ENCODE measurements at regions not wholly inside any gene's neighbourhood (a gene's known extent, or its start where the extent isn't known, plus 50 kb on each side); places are given as distances from the start of the nearest gene placed in this dataset.

- Mint-ChIP-seq H3K9me3 (ENCODE audit: unreplicated experiment) (peaks cover 4% of the 10 kb centered on the region), H3K36me3 (ENCODE audit: low read depth, unreplicated experiment) (no peaks in the 10 kb centered on the region), H3K4me1 (ENCODE audit: low read depth, unreplicated experiment) (peaks cover 35% of the 10 kb centered on the region), H3K27me3 (ENCODE audit: low read depth, unreplicated experiment) (no peaks in the 10 kb centered on the region), H3K27ac (ENCODE audit: unreplicated experiment) (peak overlapping the region; percentile 79), H3K4me3 (ENCODE audit: unreplicated experiment) (no peak overlapping the region)
- Histone ChIP-seq H2AFZ (ENCODE audit: low read depth, low read length) (no peak overlapping the region), H3K9me3 (ENCODE audit: insufficient read depth, low read depth, low read length) (no peaks in the 10 kb centered on the region), H3K4me3 (ENCODE audit: insufficient read depth, low read depth, low read length) (no peak overlapping the region), H3K79me2 (ENCODE audit: insufficient read depth, low read length) (no peaks in the 10 kb centered on the region), H3K27me3 (ENCODE audit: insufficient read depth, low read length) (no peaks in the 10 kb centered on the region), H4K20me1 (ENCODE audit: insufficient read depth, low read length) (no peaks in the 10 kb centered on the region), H3K36me3 (ENCODE audit: insufficient read depth, low read length) (no peaks in the 10 kb centered on the region), H3K9ac (ENCODE audit: low read length) (no peak overlapping the region), H3K4me1 (ENCODE audit: insufficient read depth, low read length) (peaks cover 13% of the 10 kb centered on the region), H3K4me2 (ENCODE audit: low read length) (peak overlapping the region; percentile 58), H3K27ac (ENCODE audit: low read depth, low read length) (peak overlapping the region; percentile 44)
- DNase-seq (ENCODE audit: low read depth) (no peak), FAIRE-seq (no peak)
- TF ChIP-seq CTCF (IDR thresholded peaks at IDR 0.05; ENCODE audit: insufficient read depth, low read depth, low read length) (no peak), EZH2 (IDR thresholded peaks at IDR 0.05; ENCODE audit: insufficient read depth, low read length) (no peak)
Observed at GRCh38 chr10:121092720-121093095, 241.5 kb downstream of the WDR11 start.

- peaks cover 13% of the 10 kb centered on the region for H3K4me1 ChIP-seq (ENCODE audit: insufficient read depth, low read length)
- peak overlapping the region; percentile 59 for H2AFZ ChIP-seq (ENCODE audit: low read depth, low read length)
- no peak for TF ChIP-seq CTCF (IDR thresholded peaks at IDR 0.05; ENCODE audit: insufficient read depth, low read depth, low read length)
- TF ChIP-seq EZH2 (IDR thresholded peaks at IDR 0.05; ENCODE audit: insufficient read depth, low read length), result no peak
- H3K36me3 ChIP-seq (ENCODE audit: insufficient read depth, low read length), result no peaks in the 10 kb centered on the region
- peak overlapping the region; percentile 90 for H3K27ac Mint-ChIP-seq (ENCODE audit: unreplicated experiment)
- FAIRE-seq, result no peak
- no peaks in the 10 kb centered on the region for H3K27me3 Mint-ChIP-seq (ENCODE audit: low read depth, unreplicated experiment)
- H3K4me3 ChIP-seq (ENCODE audit: insufficient read depth, low read depth, low read length), result no peak overlapping the region
- no peak overlapping the region for H3K4me3 Mint-ChIP-seq (ENCODE audit: unreplicated experiment)
- peaks cover 4% of the 10 kb centered on the region for H3K9me3 Mint-ChIP-seq (ENCODE audit: unreplicated experiment)
- no peaks in the 10 kb centered on the region for H3K79me2 ChIP-seq (ENCODE audit: insufficient read depth, low read length)
- H3K4me1 Mint-ChIP-seq (ENCODE audit: low read depth, unreplicated experiment), result peaks cover 39% of the 10 kb centered on the region
- H3K9me3 ChIP-seq (ENCODE audit: insufficient read depth, low read depth, low read length), result no peaks in the 10 kb centered on the region
- H3K27me3 ChIP-seq (ENCODE audit: insufficient read depth, low read length), result no peaks in the 10 kb centered on the region
- peak; percentile 90 for DNase-seq (ENCODE audit: low read depth)
- H4K20me1 ChIP-seq (ENCODE audit: insufficient read depth, low read length), result no peaks in the 10 kb centered on the region
- no peak overlapping the region for H3K9ac ChIP-seq (ENCODE audit: low read length)
- peak overlapping the region; percentile 54 for H3K27ac ChIP-seq (ENCODE audit: low read depth, low read length)
- no peaks in the 10 kb centered on the region for H3K36me3 Mint-ChIP-seq (ENCODE audit: low read depth, unreplicated experiment)
- peak overlapping the region; percentile 12 for H3K4me2 ChIP-seq (ENCODE audit: low read length)
Observed at GRCh38 chr10:121096617-121097431, 245.7 kb downstream of the WDR11 start.

GRCh38 chr10:121098211-121098610 lies 247.0 kb downstream of the WDR11 start:
- Mint-ChIP-seq H3K36me3 (ENCODE audit: low read depth, unreplicated experiment) (no peaks in the 10 kb centered on the region), H3K27me3 (ENCODE audit: low read depth, unreplicated experiment) (no peaks in the 10 kb centered on the region), H3K27ac (ENCODE audit: unreplicated experiment) (peak overlapping the region; percentile 62), H3K4me3 (ENCODE audit: unreplicated experiment) (no peak overlapping the region), H3K9me3 (ENCODE audit: unreplicated experiment) (peaks cover 4% of the 10 kb centered on the region), H3K4me1 (ENCODE audit: low read depth, unreplicated experiment) (peaks cover 31% of the 10 kb centered on the region)
- no peak for FAIRE-seq
- Histone ChIP-seq H4K20me1 (ENCODE audit: insufficient read depth, low read length) (no peaks in the 10 kb centered on the region), H3K9ac (ENCODE audit: low read length) (no peak overlapping the region), H3K4me2 (ENCODE audit: low read length) (no peak overlapping the region), H3K79me2 (ENCODE audit: insufficient read depth, low read length) (no peaks in the 10 kb centered on the region), H3K36me3 (ENCODE audit: insufficient read depth, low read length) (no peaks in the 10 kb centered on the region), H3K27ac (ENCODE audit: low read depth, low read length) (no peak overlapping the region), H2AFZ (ENCODE audit: low read depth, low read length) (no peak overlapping the region), H3K4me1 (ENCODE audit: insufficient read depth, low read length) (peaks cover 5% of the 10 kb centered on the region), H3K4me3 (ENCODE audit: insufficient read depth, low read depth, low read length) (no peak overlapping the region), H3K9me3 (ENCODE audit: insufficient read depth, low read depth, low read length) (no peaks in the 10 kb centered on the region), H3K27me3 (ENCODE audit: insufficient read depth, low read length) (no peaks in the 10 kb centered on the region)
- DNase-seq (ENCODE audit: low read depth), result no peak
- TF ChIP-seq EZH2 (IDR thresholded peaks at IDR 0.05; ENCODE audit: insufficient read depth, low read length) (no peak), CTCF (IDR thresholded peaks at IDR 0.05; ENCODE audit: insufficient read depth, low read depth, low read length) (no peak)

Data from astrocyte (in vitro differentiated cells and primary cell).